Ectodermal cell (in vitro differentiated cells): ENCODE measurements at regions not wholly inside any gene's neighbourhood (a gene's known extent, or its start where the extent isn't known, plus 50 kb on each side); places are given as distances from the start of the nearest gene placed in this dataset.
A peak's percentile ranks its signal among the peaks of the same experiment; 100 is the strongest.

Source experiments
- H3K27ac ChIP-seq: 2 replicates; pipeline ENCODE4 v1.7.0; 2013; ENCODE audit warnings: mild to moderate bottlenecking, low read depth, low read length; ENCODE audit not compliant: insufficient read depth, poor library complexity, severe bottlenecking
- H3K27me3 ChIP-seq: 2 replicates; pipeline ENCODE4 v1.7.0; 2013; ENCODE audit warnings: mild to moderate bottlenecking, low read length; ENCODE audit not compliant: insufficient read depth, control insufficient read depth, poor library complexity, severe bottlenecking
- H3K36me3 ChIP-seq: one replicate; pipeline ENCODE4 v1.7.0; 2013; ENCODE audit warnings: low read length; ENCODE audit not compliant: control insufficient read depth, insufficient read depth
- H3K4me1 ChIP-seq: one replicate; pipeline ENCODE4 v1.7.0; 2013; ENCODE audit warnings: low read length; ENCODE audit not compliant: control insufficient read depth, insufficient read depth
- H3K4me3 ChIP-seq: 2 replicates; pipeline ENCODE4 v1.7.0; 2013; ENCODE audit warnings: low read depth, low read length, control low read depth; ENCODE audit not compliant: insufficient read depth
- H3K9me3 ChIP-seq: 2 replicates; pipeline ENCODE4 v1.7.0; 2013; ENCODE audit warnings: mild to moderate bottlenecking, low read length, moderate library complexity; ENCODE audit not compliant: control insufficient read depth
- WGBS, 2 experiments: methylation state at CpG; one replicate each; pipeline ENCODE4 v1.1.7; 2013; ENCODE audit warnings: missing lambda C conversion rate in 2 of 2; 5-methylcytosine and 5-hydroxymethylcytosine counted together

GRCh38 chr7:114107522-114107921, 188.7 kb upstream of the PPP1R3A start:
- WGBS, 2 experiments = 92 to 97% methylated on average over 1 of the region's 2 CpGs

GRCh38 chr7:114104035-114104434, 185.2 kb upstream of the PPP1R3A start:
- Histone ChIP-seq H3K9me3 (no peaks in the 10 kb centered on the region), H3K27ac (no peak overlapping the region), H3K27me3 (no peaks in the 10 kb centered on the region), H3K4me1 (no peaks in the 10 kb centered on the region), H3K36me3 (no peaks in the 10 kb centered on the region), H3K4me3 (no peak overlapping the region)
- WGBS, 2 experiments = 96 to 100% methylated on average over 1 of the region's 1 CpG

More at GRCh38 chr7:114107522-114107921, 188.7 kb upstream of the PPP1R3A start:
- Histone ChIP-seq H3K9me3 (no peaks in the 10 kb centered on the region), H3K4me1 (no peaks in the 10 kb centered on the region), H3K4me3 (no peak overlapping the region), H3K27ac (no peak overlapping the region), H3K36me3 (no peaks in the 10 kb centered on the region), H3K27me3 (no peaks in the 10 kb centered on the region)

DNA sequence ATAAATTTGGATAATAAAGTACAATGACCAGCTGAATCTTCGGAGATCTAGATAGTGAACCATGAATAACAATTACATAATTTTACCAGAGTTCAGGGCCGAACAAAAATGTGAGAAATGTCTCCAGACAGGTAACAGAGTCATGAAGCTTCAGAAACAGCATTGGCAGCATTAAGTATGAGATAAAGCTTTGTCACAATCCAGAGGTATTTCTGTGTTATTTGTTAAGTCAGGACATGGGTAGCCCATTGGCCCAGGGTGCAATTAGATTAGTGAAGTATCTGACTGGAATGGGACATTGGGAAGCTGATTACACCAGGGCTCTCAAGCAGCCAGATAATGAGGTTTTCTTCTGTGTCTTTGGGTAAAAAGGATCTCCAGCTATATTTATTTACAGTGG, 184.2 kb upstream of the PPP1R3A start:
- Histone ChIP-seq H3K27ac (no peak overlapping the region), H3K27me3 (no peaks in the 10 kb centered on the region), H3K36me3 (no peaks in the 10 kb centered on the region), H3K4me1 (no peaks in the 10 kb centered on the region), H3K4me3 (no peak overlapping the region), H3K9me3 (no peaks in the 10 kb centered on the region)
- WGBS, 2 experiments = 98 to 100% methylated on average over 2 of the region's 2 CpGs

GRCh38 chr7:114102131-114102530, 183.3 kb upstream of the PPP1R3A start:
- H3K27ac ChIP-seq = no peak overlapping the region
- H3K27me3 ChIP-seq = no peaks in the 10 kb centered on the region
- no peaks in the 10 kb centered on the region for H3K9me3 ChIP-seq
- H3K4me1 ChIP-seq = no peaks in the 10 kb centered on the region
- no peak overlapping the region for H3K4me3 ChIP-seq
- no peaks in the 10 kb centered on the region for H3K36me3 ChIP-seq
- 100% methylated on average over 1 of the region's 1 CpG; no CpG with 5 or more reads in 1 of the 2 experiments for WGBS, 2 experiments

GRCh38 chr7:114100810-114101209, 182.0 kb upstream of the PPP1R3A start:
- H3K27me3 ChIP-seq = no peaks in the 10 kb centered on the region
- no peak overlapping the region for H3K27ac ChIP-seq
- no peaks in the 10 kb centered on the region for H3K4me1 ChIP-seq
- H3K36me3 ChIP-seq = no peaks in the 10 kb centered on the region
- H3K9me3 ChIP-seq = no peaks in the 10 kb centered on the region
- H3K4me3 ChIP-seq = no peak overlapping the region

DNA sequence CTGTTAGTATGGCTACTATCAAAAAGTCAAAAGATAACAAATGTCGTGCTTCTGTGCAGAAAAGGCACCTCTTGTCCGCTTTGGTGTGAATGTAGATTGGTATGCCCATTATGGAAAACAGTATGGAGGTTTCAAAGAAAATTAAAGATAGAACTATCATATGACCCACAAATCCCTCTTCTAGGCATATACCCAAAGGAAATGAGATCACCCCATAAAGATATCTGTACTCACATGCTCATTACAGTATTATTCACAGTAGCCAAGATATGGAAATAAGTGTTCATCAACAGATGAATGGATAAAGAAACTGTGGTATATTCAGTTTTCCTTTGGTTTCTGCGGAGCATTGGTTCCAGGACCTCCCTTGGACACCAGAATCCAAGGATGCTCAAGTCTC, 180.5 kb upstream of the PPP1R3A start:
- WGBS, 2 experiments = 84 to 86% methylated on average over 3 of the region's 3 CpGs
- H3K36me3 ChIP-seq = no peaks in the 10 kb centered on the region
- no peaks in the 10 kb centered on the region for H3K4me1 ChIP-seq
- no peak overlapping the region for H3K4me3 ChIP-seq
- no peaks in the 10 kb centered on the region for H3K9me3 ChIP-seq
- no peak overlapping the region for H3K27ac ChIP-seq
- H3K27me3 ChIP-seq = no peaks in the 10 kb centered on the region

DNA sequence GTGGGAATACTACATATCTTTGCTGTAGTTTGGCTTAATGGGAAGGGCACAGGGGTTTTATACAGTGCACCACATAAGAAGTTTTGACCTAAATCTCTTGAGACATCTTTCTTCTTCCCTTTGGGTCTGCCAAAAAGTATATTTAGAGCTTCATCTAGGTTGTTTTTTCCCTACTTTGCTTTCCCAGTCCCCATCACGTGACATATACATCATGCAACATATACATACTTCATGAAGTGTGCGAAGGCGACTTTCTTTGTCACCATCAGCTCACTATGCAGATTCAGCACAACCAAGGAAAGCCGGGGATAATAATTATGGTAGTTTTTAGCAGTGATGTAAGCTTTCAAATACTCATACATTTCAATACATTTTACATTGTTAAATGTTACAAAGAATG, 177.1 kb upstream of the PPP1R3A start:
- 91 to 95% methylated on average over 3 of the region's 4 CpGs for WGBS, 2 experiments
- H3K27ac ChIP-seq = no peak overlapping the region
- no peaks in the 10 kb centered on the region for H3K27me3 ChIP-seq
- no peaks in the 10 kb centered on the region for H3K4me1 ChIP-seq
- no peak overlapping the region for H3K4me3 ChIP-seq
- H3K36me3 ChIP-seq = no peaks in the 10 kb centered on the region
- no peaks in the 10 kb centered on the region for H3K9me3 ChIP-seq

- Histone ChIP-seq H3K4me3 (no peak overlapping the region), H3K27me3 (peaks cover 73% of the 10 kb centered on the region), H3K9me3 (no peaks in the 10 kb centered on the region), H3K27ac (no peak overlapping the region), H3K4me1 (no peaks in the 10 kb centered on the region), H3K36me3 (no peaks in the 10 kb centered on the region)
- 15 to 19% methylated on average over 1 of the region's 2 CpGs for WGBS, 2 experiments
Observed at GRCh38 chr7:114088470-114088940, 169.7 kb upstream of the PPP1R3A start.

DNA sequence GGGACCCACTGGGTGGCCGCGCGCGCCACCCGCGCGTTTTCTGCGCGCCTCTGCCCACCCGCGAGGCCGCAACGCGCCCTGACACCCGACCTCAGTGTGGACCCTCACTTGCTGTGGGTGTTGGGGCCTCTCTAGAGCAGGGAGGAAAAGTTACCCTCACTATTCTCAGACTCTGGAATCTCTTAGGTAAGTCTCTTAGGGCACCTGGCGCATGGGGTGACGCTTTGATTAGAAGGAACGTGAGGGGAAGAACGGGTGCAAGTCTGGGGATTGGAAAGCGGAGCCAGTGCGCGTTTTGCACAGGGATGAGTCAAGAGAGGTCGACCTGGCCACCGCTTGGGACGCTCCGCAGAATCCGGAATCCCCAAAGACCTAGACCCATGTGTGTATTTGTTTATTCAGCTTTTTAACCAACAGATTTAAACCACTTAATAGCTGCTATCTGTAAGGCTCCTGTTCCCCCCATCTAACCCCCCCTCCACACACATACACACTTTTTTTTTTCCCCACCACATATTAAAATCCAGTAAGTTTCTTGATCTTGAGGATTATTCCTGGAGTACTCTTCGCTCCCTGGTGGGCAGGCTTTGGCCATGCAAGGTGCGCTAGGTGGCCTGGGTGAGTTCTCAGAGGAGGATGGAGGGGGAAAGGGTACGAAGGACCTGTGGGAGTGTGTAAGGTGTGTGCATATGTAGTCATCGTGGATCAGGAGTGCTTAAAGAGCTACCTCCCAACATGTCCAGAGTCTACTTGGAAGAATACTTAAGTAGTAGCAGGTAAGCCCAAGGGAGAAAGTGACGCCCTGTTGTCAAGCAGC, 169.1 kb upstream of the PPP1R3A start:
- Histone ChIP-seq H3K4me3 (no peak overlapping the region), H3K27ac (no peak overlapping the region), H3K27me3 (peaks cover 80% of the 10 kb centered on the region), H3K36me3 (no peaks in the 10 kb centered on the region), H3K9me3 (no peaks in the 10 kb centered on the region), H3K4me1 (peaks cover under 1% of the 10 kb centered on the region)
- 2% methylated on average over 32 of the region's 32 CpGs for WGBS, 2 experiments

DNA sequence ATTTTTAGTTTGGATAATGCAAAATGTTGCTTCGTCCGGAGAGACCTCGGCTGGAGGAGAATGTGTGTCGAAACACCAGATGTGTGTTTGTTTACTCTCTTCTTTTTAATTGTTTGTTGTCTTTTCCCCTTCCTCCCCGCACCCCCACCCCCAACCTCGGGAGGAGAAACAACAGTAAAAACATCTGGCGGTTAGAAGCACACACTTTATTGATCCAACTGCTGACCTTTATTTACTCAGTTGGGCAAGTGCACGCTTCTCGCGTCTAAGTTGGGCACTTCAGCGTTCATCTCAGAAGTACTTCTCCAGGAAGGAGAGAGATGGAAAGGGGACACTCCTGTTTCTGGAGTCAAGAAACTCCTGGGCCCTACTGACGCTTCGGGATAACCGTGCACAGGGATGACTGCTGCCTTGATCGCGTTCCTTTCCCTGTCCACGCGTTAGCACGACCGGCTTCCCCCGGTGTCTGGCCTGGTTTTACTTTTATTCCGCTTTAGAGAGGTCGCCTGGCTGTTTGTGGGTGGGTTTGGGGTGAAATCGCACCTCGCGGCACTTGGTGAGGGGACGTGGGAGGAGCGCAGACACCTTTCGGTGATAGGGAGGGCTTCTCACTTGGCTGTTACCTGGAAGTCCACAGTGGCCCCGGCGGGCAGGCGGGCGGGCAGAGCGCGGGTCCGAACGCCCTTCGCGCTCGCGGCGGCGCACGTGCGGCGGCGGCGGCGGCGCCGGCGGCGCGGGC, 168.3 kb upstream of the PPP1R3A start:
- H3K27me3 ChIP-seq = peaks cover 87% of the 10 kb centered on the region
- peaks cover 6% of the 10 kb centered on the region for H3K4me1 ChIP-seq
- no peaks in the 10 kb centered on the region for H3K36me3 ChIP-seq
- H3K9me3 ChIP-seq = no peaks in the 10 kb centered on the region
- H3K4me3 ChIP-seq = peak overlapping the region; percentile 46
- 1% methylated on average over 53 of the region's 54 CpGs for WGBS, 2 experiments
- H3K27ac ChIP-seq = no peak overlapping the region
